ENCODE measurements at regions not wholly inside any gene's neighbourhood (a gene's known extent, or its start where the extent isn't known, plus 50 kb on each side); places are given as distances from the start of the nearest gene placed in this dataset.

- TF ChIP-seq ZNF274 (IDR thresholded peaks at IDR 0.05; ENCODE audit: low read depth, low read length) (no peak), YY1 (IDR thresholded peaks at IDR 0.05; ENCODE audit: insufficient read depth, insufficient read length) (no peak)
Observed at GRCh38 chr15:70504988-70505387, 258.4 kb downstream of the UACA start.

Data from NT2/D1 (cell line).